ENCODE measurements at regions not wholly inside any gene's neighbourhood (a gene's known extent, or its start where the extent isn't known, plus 50 kb on each side); places are given as distances from the start of the nearest gene placed in this dataset.
"Not testable (repeated sequence)": the region's sequence is repeated elsewhere in the genome, so short reads cannot be mapped to it uniquely, and the experiment has no call there.

- Histone ChIP-seq H3K27me3 (ENCODE audit: low read depth) (no peaks in the 10 kb centered on the region), H3K9me3 (no peaks in the 10 kb centered on the region), H3K36me3 (replicated peaks) (no peaks in the 10 kb centered on the region), H3K4me3 (no peak overlapping the region), H3K4me1 (no peaks in the 10 kb centered on the region)
- in situ Hi-C loops (cut with MboI; ENCODE audit: low sequenced_read_pairs), result no loop called here
- no peak for DNase-seq (ENCODE audit: low spot score in 2 of 2)
Measured at GRCh38 chr3:87448558-87448957, 172.2 kb upstream of the POU1F1 start.

- no peak overlapping the region for H3K4me3 ChIP-seq
- DNase-seq (ENCODE audit: low spot score in 2 of 2), result no peak
- no peaks in the 10 kb centered on the region for H3K9me3 ChIP-seq
- no peaks in the 10 kb centered on the region for H3K36me3 ChIP-seq (replicated peaks)
- no peaks in the 10 kb centered on the region for H3K27me3 ChIP-seq (ENCODE audit: low read depth)
- in situ Hi-C loops (cut with MboI; ENCODE audit: low sequenced_read_pairs), result no loop called here
- H3K4me1 ChIP-seq, result no peaks in the 10 kb centered on the region
Measured at GRCh38 chr3:87446849-87447387, 170.5 kb upstream of the POU1F1 start.

- no peak for DNase-seq (ENCODE audit: low spot score in 2 of 2)
- H3K9me3 ChIP-seq, result no peaks in the 10 kb centered on the region
- no peaks in the 10 kb centered on the region for H3K4me1 ChIP-seq
- in situ Hi-C loops (cut with MboI; ENCODE audit: low sequenced_read_pairs), result no loop called here
- no peaks in the 10 kb centered on the region for H3K27me3 ChIP-seq (ENCODE audit: low read depth)
- H3K4me3 ChIP-seq, result no peak overlapping the region
- no peaks in the 10 kb centered on the region for H3K36me3 ChIP-seq (replicated peaks)
Measured at GRCh38 chr3:87442470-87442869, 166.1 kb upstream of the POU1F1 start.

GRCh38 chr3:87437765-87438164 lies 161.4 kb upstream of the POU1F1 start:
- no peaks in the 10 kb centered on the region for H3K36me3 ChIP-seq (replicated peaks)
- H3K9me3 ChIP-seq, result no peaks in the 10 kb centered on the region
- H3K4me3 ChIP-seq, result no peak overlapping the region
- DNase-seq (ENCODE audit: low spot score in 2 of 2), result no peak
- in situ Hi-C loops (cut with MboI; ENCODE audit: low sequenced_read_pairs), result no loop called here
- H3K27me3 ChIP-seq (ENCODE audit: low read depth), result no peaks in the 10 kb centered on the region
- no peaks in the 10 kb centered on the region for H3K4me1 ChIP-seq

- Histone ChIP-seq H3K27me3 (ENCODE audit: low read depth) (no peaks in the 10 kb centered on the region), H3K36me3 (replicated peaks) (no peaks in the 10 kb centered on the region), H3K9me3 (no peaks in the 10 kb centered on the region), H3K4me1 (no peaks in the 10 kb centered on the region), H3K4me3 (no peak overlapping the region)
- in situ Hi-C loops (cut with MboI; ENCODE audit: low sequenced_read_pairs), result no loop called here
- peak in 1 of 2 experiments; percentile 16 for DNase-seq (ENCODE audit: low spot score in 2 of 2)
Measured at GRCh38 chr3:87436781-87437543, 160.6 kb upstream of the POU1F1 start.

- Histone ChIP-seq H3K4me3 (no peak overlapping the region), H3K4me1 (no peaks in the 10 kb centered on the region), H3K9me3 (no peaks in the 10 kb centered on the region), H3K27me3 (ENCODE audit: low read depth) (no peaks in the 10 kb centered on the region), H3K36me3 (replicated peaks) (no peaks in the 10 kb centered on the region)
- in situ Hi-C loops (cut with MboI; ENCODE audit: low sequenced_read_pairs), result no loop called here
- no peak for DNase-seq (ENCODE audit: low spot score in 2 of 2)
Measured at GRCh38 chr3:87435926-87436620, 159.7 kb upstream of the POU1F1 start.

- DNase-seq (ENCODE audit: low spot score in 2 of 2); H3K36me3 ChIP-seq (replicated peaks); H3K9me3 ChIP-seq; H3K4me1 ChIP-seq; H3K4me3 ChIP-seq; H3K27me3 ChIP-seq (ENCODE audit: low read depth); in situ Hi-C loops (cut with MboI; ENCODE audit: low sequenced_read_pairs): not testable (repeated sequence)
Measured at GRCh38 chr3:87433445-87433844, 157.1 kb upstream of the POU1F1 start.

GRCh38 chr3:87426918-87427317 lies 150.5 kb upstream of the POU1F1 start:
- H3K4me3 ChIP-seq, result no peak overlapping the region
- H3K27me3 ChIP-seq (ENCODE audit: low read depth), result no peaks in the 10 kb centered on the region
- no peaks in the 10 kb centered on the region for H3K9me3 ChIP-seq
- no peaks in the 10 kb centered on the region for H3K36me3 ChIP-seq (replicated peaks)
- no peaks in the 10 kb centered on the region for H3K4me1 ChIP-seq
- no peak for DNase-seq (ENCODE audit: low spot score in 2 of 2)
- in situ Hi-C loops (cut with MboI; ENCODE audit: low sequenced_read_pairs), result no loop called here

- DNase-seq (ENCODE audit: low spot score in 2 of 2), result no peak
- H3K4me3 ChIP-seq, result no peak overlapping the region
- in situ Hi-C loops (cut with MboI; ENCODE audit: low sequenced_read_pairs), result no loop called here
- H3K36me3 ChIP-seq (replicated peaks), result no peaks in the 10 kb centered on the region
- no peaks in the 10 kb centered on the region for H3K4me1 ChIP-seq
- no peaks in the 10 kb centered on the region for H3K27me3 ChIP-seq (ENCODE audit: low read depth)
- no peaks in the 10 kb centered on the region for H3K9me3 ChIP-seq
Measured at GRCh38 chr3:87425056-87425455, 148.7 kb upstream of the POU1F1 start.

- Histone ChIP-seq H3K36me3 (replicated peaks) (no peaks in the 10 kb centered on the region), H3K9me3 (no peaks in the 10 kb centered on the region), H3K27me3 (ENCODE audit: low read depth) (no peaks in the 10 kb centered on the region), H3K4me3 (no peak overlapping the region), H3K4me1 (no peaks in the 10 kb centered on the region)
- in situ Hi-C loops (cut with MboI; ENCODE audit: low sequenced_read_pairs), result no loop called here
- DNase-seq (ENCODE audit: low spot score in 2 of 2), result no peak
Measured at GRCh38 chr3:87423336-87423735, 147.0 kb upstream of the POU1F1 start.

GRCh38 chr3:87422333-87422732 lies 145.9 kb upstream of the POU1F1 start:
- Histone ChIP-seq H3K36me3 (replicated peaks) (no peaks in the 10 kb centered on the region), H3K27me3 (ENCODE audit: low read depth) (no peaks in the 10 kb centered on the region), H3K9me3 (no peaks in the 10 kb centered on the region), H3K4me3 (no peak overlapping the region), H3K4me1 (no peaks in the 10 kb centered on the region)
- in situ Hi-C loops (cut with MboI; ENCODE audit: low sequenced_read_pairs), result no loop called here
- no peak for DNase-seq (ENCODE audit: low spot score in 2 of 2)

GRCh38 chr3:87420171-87420570 lies 143.8 kb upstream of the POU1F1 start:
- Histone ChIP-seq H3K27me3 (ENCODE audit: low read depth) (no peaks in the 10 kb centered on the region), H3K36me3 (replicated peaks) (no peaks in the 10 kb centered on the region), H3K9me3 (no peaks in the 10 kb centered on the region), H3K4me1 (no peaks in the 10 kb centered on the region), H3K4me3 (no peak overlapping the region)
- DNase-seq (ENCODE audit: low spot score in 2 of 2), result no peak
- in situ Hi-C loops (cut with MboI; ENCODE audit: low sequenced_read_pairs), result no loop called here

GRCh38 chr3:87414271-87414670 lies 137.9 kb upstream of the POU1F1 start:
- Histone ChIP-seq H3K9me3 (no peaks in the 10 kb centered on the region), H3K4me3 (no peak overlapping the region), H3K36me3 (replicated peaks) (no peaks in the 10 kb centered on the region), H3K27me3 (ENCODE audit: low read depth) (no peaks in the 10 kb centered on the region), H3K4me1 (no peaks in the 10 kb centered on the region)
- DNase-seq (ENCODE audit: low spot score in 2 of 2), result no peak
- in situ Hi-C loops (cut with MboI; ENCODE audit: low sequenced_read_pairs), result no loop called here

GRCh38 chr3:87413814-87414213 lies 137.4 kb upstream of the POU1F1 start:
- H3K36me3 ChIP-seq (replicated peaks), result no peaks in the 10 kb centered on the region
- H3K4me3 ChIP-seq, result no peak overlapping the region
- in situ Hi-C loops (cut with MboI; ENCODE audit: low sequenced_read_pairs), result no loop called here
- no peaks in the 10 kb centered on the region for H3K27me3 ChIP-seq (ENCODE audit: low read depth)
- no peak for DNase-seq (ENCODE audit: low spot score in 2 of 2)
- no peaks in the 10 kb centered on the region for H3K9me3 ChIP-seq
- H3K4me1 ChIP-seq, result no peaks in the 10 kb centered on the region
